PC-9 (cell line): ENCODE measurements at regions not wholly inside any gene's neighbourhood (a gene's known extent, or its start where the extent isn't known, plus 50 kb on each side); places are given as distances from the start of the nearest gene placed in this dataset.

Experiments
- CTCF ChIP-seq: fragments of 200-600 bp; sonication (generic); conservative IDR thresholded peaks from 2 replicates; pipeline ENCODE4 v1.6.1; 2017; ENCODE audit warnings: mixed run types, antibody characterized with exemption, mild to moderate bottlenecking, moderate library complexity
- EZH2 ChIP-seq: fragments of 200-600 bp; sonication (generic); IDR thresholded peaks from 2 replicates; pipeline ENCODE4 v1.8.0; 2017; ENCODE audit warnings: antibody characterized with exemption, low read depth

GRCh38 chr9:89803403-89803802, 198.6 kb downstream of the GADD45G start:
- TF ChIP-seq CTCF (no peak), EZH2 (no peak)
